ENCODE measurements at regions not wholly inside any gene's neighbourhood (a gene's known extent, or its start where the extent isn't known, plus 50 kb on each side); places are given as distances from the start of the nearest gene placed in this dataset.
"Not testable (repeated sequence)": the region's sequence is repeated elsewhere in the genome, so short reads cannot be mapped to it uniquely, and the experiment has no call there.

DNA sequence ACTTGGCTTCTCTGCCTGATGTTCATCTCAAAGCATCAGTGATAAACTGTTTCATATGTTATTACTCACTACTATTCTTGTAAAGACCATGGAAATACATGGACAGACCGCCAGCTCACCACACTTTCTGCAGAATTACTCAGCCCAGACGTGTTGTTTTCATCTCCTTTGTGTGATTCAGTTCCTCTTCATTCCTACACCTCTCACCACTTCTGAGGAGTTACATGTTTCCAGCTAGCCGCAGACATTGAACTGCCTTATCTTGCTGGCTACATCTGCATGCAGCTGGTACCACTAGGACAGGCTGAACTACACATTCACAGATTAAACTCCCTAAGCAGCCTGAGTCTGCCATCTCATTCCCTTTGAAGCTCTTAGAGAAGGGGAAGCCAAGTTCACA is 443.2 kb upstream of the FGF16 start:
- DNase-seq, result no peak

DNA sequence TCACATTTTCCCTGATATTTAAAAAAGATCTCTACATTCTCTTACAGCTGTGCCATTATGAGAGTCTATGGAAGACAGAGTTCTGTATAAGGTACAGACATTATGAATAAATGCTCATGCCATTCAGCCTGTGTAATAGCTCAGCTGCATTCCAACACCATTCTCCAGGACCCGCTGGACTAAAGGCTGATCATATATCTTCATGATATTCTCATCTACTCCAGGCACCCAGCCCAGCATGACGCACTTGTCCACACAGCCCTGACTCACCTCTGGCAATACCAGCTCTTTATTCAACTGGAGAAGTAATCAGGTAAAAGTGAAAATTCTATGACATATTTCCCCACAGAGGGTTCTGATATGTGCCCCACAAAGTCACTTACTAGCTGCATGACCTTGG is 437.5 kb upstream of the FGF16 start:
- DNase-seq, result peak; percentile 68

DNA sequence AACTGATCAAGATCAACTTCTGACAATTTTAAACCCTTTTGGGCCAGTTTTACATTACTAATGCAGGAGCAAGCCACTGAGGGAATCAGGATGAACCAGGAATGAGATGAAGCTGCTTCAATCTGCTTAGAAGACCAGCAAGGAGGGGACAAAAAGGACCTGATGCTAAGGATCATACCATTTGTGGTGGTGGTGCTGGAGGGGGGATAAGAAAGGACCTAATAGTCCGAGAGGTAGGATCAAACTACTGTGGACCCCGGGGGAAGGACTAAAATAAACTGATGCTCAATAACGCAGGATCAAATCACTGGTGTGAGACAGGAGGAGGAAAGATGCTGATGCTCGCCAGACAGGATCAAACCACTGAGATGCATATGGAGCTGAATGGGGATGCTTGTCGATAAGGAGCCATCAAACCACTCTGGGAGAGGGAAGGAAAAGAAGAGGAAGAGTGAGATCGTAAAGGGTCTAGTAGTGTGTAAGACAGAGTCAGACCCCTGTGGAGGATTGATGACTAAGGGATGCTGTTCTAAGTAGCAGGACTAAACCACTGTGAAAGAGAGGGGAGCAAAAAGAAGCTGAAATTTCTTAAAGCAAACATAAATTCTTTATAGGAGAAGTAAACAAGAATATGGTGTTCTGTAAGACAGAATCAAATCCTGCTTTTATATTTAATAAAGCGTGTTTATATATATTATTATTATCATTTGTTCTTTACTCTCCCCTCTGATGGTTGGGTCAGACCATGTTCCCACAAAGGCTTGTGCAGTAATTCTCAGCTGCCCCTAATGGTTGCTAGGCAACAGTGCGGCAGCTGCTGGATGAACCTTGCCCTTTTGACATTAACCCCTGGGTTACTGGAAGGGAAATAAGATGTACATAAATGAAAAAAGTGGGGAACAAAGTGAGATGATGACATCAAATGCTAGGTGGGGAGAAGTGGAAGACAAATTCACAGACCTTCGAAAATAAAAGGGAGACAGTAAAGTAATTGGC is 432.5 kb upstream of the FGF16 start:
- DNase-seq, result peak; percentile 31

DNA sequence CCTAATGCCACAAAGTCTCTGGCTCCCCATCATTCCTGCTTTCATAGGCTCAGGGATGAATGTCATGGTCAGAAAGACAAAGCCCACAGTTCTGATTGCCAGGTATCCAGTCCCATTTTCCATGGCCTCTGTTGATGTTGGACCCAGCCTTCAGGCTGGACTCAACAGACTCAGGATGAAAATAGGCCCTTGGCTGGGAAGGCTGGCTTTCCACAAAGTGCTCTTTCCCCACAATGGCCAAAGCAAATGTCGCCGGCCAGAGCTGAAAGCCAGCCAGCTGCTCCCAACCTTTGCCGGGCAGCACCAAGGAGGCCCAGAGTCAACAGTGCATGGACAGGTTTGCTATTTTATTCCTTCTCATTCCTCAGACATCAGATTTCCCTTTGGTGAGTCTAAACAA is 430.1 kb upstream of the FGF16 start:
- no peak for DNase-seq

DNA sequence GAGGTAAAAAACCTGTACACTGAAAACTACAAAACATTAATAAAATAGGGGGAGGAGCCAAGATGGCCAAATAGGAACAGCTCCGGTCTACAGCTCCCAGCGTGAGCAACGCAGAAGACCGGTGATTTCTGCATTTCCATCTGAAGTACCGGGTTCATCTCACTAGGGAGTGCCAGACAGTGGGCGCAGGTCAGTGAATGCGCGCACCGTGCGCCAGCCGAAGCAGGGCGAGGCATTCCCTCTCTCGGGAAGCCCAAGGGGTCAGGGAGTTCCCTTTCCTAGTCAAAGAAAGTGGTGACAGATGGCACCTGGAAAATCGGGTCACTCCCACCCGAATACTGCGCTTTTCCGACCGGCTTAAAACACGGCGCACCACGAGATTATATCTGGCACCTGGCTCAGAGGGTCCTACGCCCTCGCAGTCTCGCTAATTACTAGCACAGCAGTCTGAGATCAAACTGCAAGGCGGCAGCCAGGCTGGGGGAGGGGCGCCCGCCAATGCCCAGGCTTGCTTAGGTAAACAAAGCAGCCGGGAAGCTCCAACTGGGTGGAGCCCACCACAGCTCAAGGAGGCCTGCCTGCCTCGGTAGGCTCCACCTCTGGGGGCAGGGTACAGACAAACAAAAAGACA is 400.9 kb upstream of the FGF16 start:
- DNase-seq, result not testable (repeated sequence)

DNA sequence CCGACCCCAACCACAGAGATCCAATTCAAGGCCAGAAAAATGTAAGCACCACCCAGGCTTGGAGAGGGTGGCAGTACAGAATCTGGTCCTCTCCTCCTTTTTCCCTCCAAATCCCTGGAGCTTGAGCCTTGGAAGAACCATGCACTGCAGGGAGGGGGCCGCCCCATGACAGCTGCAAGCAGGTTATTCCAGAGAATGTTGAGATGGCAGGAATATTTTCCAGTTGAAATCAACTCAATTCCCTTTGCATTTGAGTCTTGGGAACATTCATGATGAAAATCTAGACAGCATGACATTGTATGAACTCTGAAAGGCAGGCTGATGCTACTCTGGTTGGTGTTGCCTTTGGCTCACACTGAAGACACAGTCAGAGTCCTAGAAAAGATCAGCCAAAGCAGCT is 386.6 kb upstream of the FGF16 start:
- DNase-seq, result no peak

DNA sequence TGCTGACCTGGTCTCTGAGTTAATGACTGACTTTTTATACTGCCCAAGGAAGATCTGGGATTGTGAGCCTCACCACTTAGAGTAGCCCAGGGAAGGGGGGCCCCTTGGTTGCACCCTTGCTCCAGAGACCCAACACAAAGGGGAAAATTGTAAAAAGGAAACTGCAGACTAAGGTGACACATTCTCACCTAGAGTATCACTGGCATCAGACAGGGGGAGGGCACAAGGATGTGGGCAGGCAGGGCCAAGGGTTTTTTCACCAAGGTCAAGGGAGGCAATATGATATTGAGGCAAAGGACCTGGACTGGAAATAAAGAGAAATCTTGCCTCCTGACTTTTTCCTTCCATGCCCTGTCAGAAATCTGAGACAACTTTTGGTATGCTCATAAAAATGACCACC is 386.2 kb upstream of the FGF16 start:
- DNase-seq, result no peak

DNA sequence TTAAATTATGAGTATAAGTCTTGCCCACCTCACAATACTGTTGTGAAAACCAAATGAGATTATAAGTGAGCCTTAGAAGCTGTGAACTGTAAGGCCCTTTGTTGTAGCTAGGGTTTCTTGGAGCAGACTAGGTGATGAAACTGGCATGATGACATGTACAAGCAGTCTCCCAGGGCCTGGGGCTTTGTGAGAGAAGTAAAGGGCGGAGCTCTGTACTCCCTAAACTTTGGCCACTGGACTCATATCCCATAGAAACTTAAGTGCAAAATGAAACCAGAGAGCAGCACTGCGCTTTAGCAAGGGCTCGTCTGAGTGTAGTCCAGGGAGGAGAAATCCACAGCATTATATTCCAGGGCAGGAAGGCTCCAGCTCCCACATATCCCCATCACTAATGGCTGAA is 385.6 kb upstream of the FGF16 start:
- peak; percentile 38 for DNase-seq

DNA sequence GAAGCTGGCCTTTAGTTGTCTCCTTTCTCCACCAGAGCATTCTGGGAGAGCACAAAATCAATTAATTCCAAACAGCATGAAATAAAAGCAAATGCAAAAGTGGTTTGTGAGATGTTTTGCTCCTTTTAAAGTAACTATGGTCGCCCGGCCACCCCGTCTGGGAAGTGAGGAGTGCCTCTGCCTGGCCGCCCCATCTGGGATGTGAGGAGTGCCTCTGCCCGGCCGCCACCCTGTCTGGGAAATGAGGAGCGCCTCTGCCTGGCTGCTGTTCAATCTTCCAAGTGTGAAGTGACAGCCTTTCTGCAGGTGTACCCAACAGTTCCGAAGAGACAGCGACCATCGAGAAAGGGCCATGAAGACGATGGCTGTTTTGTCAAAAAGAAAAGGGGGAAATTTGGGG is 381.3 kb upstream of the FGF16 start:
- DNase-seq, result no peak

DNA sequence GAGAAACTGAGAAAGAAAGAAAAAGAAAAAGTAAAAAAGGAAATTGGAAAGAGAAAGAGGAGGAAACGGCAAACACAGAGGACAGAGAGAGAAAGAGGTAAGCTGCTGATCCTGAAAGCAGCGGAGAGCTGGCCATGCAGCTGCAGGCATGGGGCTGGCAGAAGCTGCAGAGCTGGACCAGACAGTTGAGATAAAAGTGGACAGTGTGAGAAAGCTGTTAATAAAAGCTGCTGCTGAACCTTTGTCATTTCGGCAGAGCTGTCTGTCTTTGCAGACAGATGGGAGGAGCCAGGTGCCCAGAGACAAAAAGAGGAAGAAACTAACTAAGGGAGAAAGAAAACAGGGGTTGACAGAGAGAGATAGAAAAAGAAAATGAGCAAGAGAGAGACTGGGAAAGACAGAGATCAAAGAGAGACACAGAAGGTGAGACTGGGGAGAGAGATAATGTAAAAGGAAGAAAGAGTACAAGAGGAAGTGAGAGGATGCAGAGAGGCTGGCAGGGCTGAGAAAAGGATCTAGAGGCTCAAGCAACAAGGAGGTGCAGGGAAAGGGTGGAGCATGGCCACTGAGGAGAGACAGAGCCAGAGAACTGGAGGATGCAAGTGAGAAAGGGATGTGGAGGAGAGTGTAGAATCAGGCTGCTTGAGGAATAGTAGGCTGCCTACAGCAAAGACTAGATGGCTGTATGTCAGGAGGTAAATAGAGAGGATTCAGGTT is 376.8 kb upstream of the FGF16 start:
- no peak for DNase-seq

DNA sequence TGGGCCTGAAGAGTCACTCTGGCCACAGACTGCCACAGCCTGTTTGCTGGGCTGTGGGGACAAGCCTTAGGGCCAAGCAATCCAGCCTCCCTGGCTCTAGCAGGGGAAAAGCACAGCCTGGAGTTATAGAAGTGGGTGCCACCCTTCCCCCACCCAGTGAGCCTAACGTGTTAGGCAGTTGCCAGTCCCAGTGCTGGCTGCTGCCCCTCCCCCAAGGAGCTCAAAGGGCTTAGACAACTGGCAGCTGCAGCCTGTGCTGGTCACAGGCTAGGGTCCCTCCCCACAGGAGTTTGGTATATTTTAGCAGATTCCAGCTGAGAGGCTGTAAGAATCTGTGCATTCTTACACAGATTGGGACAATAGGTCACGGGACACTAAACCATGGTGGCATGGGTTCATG is 370.3 kb upstream of the FGF16 start:
- DNase-seq, result no peak

DNA sequence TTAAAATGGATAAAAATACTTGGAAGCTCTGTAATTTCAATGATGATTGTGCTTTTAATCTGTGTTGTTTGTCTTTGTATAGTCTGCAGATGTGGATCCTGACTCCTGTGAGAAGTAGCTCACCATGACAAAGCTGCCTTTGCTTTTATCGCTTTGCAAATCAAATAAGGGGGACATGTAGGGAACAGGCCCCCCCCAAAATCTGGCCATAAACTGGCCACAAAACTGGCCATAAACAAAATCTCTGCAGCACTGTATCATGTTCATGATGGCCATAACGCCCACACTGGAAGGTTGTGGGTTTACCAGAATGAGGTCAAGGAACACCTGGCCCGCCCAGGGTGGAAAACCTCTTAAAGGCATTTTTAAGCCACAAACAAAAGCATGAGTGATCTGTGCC is 366.0 kb upstream of the FGF16 start:
- not testable (repeated sequence) for DNase-seq

DNA sequence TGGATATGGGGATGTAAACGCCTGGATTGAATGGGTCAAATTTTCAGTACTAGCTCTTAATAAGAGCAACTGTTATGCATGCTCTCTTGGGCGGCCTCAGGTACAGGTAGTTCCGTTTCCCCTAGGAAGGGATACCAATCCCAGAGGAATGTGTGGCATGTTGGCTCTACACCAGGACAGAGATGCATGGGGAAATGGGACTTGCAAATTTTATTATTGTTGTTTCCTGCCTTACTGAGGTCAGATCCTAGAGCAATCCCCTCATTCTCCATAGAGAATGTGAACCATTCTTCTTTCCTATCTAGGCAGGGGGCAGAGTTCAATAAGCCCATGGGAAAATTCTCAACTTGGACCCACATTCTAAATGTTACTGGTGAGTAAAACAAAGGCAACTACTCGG is 361.8 kb upstream of the FGF16 start:
- DNase-seq, result no peak

DNA sequence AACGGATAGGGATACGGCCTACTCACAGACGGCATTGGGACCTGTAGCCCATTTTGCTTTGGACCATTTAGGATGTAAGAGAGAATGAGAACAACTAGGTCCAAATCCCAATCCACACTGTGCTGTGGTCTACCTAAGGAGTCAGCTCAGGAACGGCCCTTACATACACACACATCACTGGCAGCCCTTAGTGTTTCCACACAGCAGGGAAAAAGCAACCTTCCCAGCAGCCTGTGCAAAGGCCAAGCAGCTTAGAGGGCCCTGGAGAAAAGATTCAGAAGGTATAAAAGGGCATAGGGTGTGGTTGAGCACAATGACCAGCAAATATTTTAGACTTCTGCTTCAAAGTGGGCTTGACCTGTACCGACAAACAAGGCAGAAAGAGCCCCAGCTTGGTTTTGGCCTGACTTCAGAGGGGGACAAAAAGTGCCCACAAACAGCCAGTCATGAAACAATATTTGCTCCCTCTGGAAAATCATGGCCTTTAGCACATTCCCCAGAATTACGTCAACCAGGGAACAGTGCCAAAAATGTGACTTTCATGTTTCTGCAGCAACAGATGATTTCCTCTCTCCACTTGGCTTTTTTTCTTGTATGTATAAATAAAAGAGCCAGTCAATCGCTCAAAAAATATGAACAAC is 359.5 kb upstream of the FGF16 start:
- peak; percentile 62 for DNase-seq

DNA sequence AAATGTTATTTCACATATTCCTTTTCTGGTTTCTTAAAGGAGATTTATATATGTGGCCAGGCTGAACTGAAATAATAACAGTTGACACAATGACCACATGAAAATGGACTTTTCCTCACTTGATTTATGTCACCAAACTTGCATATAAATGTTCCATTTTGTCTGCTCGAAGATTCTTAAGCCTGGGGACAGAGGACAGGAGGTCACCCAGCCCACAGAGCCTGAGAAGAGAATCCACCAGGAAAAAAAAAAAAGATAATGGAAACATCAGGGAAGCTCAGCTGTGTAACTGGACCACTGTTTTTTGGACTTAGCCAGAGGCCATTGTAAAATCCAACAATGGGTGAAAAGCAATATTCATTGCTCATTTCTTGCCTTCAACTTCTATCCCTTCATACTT is 359.0 kb upstream of the FGF16 start:
- DNase-seq, result no peak

DNA sequence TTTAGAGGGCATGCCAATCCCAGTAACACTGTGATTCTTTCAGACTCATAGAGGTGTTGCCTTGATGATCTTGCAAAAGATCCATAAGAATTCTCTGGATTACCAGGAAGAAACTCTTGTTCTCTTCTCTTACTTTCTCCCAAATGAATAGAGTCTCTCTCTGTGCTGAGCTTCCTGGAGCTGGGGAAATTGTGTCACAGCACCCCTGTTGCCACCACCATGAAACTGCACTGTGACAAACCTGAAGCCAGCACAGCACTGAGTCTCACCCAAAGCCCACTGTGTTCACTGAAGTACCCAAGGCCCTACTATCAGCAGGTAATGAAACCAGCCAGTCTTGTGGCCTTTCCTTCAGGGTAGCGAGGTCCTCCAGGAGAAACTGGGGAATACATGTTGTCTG is 332.7 kb upstream of the FGF16 start:
- no peak for DNase-seq

DNA sequence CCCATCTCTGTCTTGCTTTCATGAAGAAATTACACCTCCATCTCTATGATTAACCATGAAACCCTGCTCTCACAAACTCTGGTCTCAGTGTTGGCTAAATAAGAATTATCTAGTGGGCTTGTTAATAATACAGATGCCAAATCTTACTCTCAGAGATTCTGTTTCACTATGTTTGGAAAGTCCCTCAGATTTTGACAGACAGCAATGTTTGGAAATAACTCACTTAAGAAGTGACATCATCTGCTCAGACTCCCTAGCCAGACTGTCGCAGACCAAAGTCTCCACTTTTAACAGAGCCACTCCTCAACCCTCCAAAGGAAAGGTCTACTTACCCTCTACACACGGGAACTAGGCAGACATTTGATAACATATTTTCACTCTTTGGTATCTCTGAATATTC is 328.5 kb upstream of the FGF16 start:
- DNase-seq, result no peak

DNA sequence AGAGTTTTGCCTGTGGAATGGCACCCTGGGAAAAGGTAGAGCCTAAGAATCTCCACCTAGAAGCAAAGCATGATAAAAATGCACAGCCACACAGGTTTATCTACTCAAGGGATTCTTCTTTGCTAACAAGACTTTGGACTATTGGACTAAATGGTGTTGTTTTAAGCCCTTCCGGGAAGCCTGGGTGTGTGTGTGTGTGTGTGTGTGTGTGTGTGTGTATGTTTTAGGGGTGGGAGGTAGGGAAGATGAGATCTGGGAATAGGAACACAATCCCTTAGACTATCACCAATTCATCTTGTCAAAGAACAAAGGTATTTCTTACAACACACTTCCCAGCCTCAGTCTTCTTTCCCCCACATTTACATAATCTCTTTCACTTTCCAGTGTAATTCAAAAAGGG is 327.5 kb upstream of the FGF16 start:
- no peak for DNase-seq

DNA sequence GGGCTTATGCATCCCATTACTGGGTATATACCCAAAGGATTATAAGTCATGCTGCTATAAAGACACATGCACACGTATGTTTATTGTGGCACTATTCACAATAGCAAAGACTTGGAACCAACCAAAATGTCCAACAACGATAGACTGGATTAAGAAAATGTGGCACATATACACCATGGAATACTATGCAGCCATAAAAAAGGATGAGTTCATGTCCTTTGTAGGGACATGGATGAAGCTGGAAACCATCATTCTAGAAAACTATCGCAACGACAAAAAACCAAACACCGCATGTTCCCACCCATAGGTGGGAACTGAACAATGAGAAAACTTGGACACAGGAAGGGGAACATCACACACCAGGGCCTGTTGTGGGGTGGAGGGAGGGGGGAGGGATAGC is 323.3 kb upstream of the FGF16 start:
- not testable (repeated sequence) for DNase-seq

DNA sequence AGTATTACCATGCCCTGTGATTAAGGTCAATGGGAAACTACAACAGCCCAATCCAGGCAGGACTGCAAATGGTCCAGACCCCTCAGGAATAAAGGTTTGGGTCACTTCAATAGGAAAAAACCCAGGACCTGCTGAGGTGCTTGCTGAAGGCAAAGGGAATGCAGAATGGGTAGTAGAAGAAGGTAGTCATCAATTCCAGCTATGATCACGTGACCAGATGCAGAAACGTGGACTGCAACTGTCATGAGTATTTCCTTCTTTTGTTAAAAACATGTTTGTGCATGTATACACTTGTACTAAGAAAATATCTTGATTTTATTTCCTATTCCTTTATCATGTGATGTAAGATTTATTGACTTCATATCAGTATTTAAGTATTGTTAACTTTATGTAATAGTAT is 319.6 kb upstream of the FGF16 start:
- DNase-seq, result not testable (repeated sequence)

DNA sequence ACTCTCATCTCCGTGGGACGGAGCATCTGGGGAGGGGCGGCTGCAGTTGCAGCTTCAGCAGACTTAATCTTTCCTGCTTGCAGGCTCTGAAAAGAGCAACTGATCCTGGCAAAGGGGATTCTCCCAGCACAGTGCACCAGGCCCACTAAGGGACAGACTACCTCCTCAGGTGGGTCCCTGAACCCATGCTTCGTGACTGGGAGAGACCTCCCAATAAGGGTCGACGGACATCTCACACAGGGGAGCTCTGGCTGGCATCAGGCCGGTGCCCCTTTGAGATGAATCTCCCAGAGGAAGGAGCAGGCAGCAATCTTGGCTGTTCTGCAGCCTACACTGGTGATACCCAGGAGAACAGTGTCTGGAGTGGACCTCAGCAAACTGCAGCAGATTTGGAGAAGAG is 303.3 kb upstream of the FGF16 start:
- no peak for DNase-seq

DNA sequence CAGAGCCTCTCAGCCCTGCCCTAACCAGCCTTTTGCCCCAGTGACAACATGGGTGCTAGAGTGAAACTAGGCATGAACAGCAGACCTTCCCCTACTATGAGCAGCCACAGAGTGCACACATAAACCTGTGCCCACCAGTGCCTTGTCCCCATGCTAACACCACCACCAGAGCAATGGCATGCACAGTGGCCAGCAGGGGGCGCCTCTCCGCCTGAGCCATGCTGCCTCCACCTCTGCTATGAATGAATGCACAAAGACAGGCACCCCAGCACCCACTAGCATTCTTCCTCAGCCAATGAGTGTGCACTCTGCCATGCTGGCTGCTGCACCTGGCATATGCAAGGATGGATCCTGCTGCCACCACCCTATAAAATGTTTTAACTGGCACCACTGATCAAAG is 286.9 kb upstream of the FGF16 start:
- DNase-seq, result no peak

DNA sequence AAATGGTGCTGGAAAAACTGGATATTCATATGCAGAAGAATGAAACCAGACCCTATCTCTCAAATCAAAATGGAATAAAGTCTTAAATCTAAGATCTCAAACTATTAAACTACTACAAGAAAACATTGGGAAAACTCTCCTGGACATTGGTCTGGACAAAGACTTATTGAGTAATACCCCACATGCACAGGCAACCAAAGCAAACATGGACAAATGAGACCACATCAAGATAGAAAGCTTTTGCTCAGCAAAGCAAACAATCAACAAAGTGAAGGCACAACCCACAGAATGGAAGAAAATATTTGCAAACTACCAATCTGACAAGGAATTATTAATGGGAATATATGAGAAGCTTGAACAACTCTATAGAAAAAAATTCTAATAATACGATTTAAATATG is 284.4 kb upstream of the FGF16 start:
- no peak for DNase-seq
